Stimulated activated naive B cell treated with anti-CD40 and anti-IgM and Interleukin-4, amounts not matched to agents 10 μg/mL and 1 μg/mL and 100 μg/mL, for 72 hours (primary cell): ENCODE measurements at regions not wholly inside any gene's neighbourhood (a gene's known extent, or its start where the extent isn't known, plus 50 kb on each side); places are given as distances from the start of the nearest gene placed in this dataset.

Source experiments
- ATAC-seq, 2 donors: fragments of 150-1000 bp; cut with Tn5 transposase; replicated peaks; 2 replicates each; pipeline ENCODE4 v1.10.0; 2021; ENCODE audit warnings: moderate library complexity in 1 of 2
- DNase-seq: peaks from one replicate; pipeline ENCODE4 v3.0.0; 2021
- H3K27ac Mint-ChIP-seq: one replicate; pipeline ENCODE4 v1.8.0; 2022; ENCODE audit warnings: mild to moderate bottlenecking, mixed read lengths
- H3K27me3 Mint-ChIP-seq, 2 donors: one replicate each; pipeline ENCODE4 v1.8.0; 2022; ENCODE audit warnings: mixed read lengths in 2 of 2
- H3K36me3 Mint-ChIP-seq, 2 donors: one replicate each; pipeline ENCODE4 v1.8.0; 2022; ENCODE audit warnings: mixed read lengths in 2 of 2, mild to moderate bottlenecking in 1 of 2
- H3K4me1 Mint-ChIP-seq, 2 donors: one replicate each; pipeline ENCODE4 v1.8.0; 2022; ENCODE audit warnings: mixed read lengths in 2 of 2, mild to moderate bottlenecking in 1 of 2
- H3K4me3 Mint-ChIP-seq, 2 donors: one replicate each; pipeline ENCODE4 v1.8.0; 2022; ENCODE audit warnings: mild to moderate bottlenecking in 2 of 2, mixed read lengths in 2 of 2, moderate library complexity in 1 of 2
- H3K9me3 Mint-ChIP-seq, 2 donors: one replicate each; pipeline ENCODE4 v1.8.0; 2022; ENCODE audit warnings: mixed read lengths in 2 of 2, mild to moderate bottlenecking in 1 of 2

DNA sequence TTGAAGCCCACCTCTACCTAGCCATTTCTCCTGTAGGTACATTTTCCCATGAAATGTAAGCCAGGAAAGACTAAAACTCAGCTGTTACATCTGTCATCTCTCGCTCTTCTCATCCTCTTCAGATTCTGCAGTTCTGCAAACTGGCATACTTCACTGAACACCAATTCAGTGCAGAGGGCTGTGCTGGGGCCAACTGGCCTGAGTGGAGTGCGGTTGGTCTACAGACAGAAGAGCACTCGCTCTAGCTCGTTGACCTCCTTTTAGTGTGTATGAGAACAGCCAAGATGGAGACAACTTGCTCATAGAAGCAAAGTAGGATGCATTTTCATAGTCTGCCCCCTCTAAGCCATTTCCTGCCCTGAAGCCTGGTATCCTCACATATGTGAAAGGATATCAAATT, 862.6 kb downstream of the BCL11A start:
- peaks cover 8 to 11% of the 10 kb centered on the region in 2 donors for H3K9me3 Mint-ChIP-seq
- H3K36me3 Mint-ChIP-seq: peaks cover 2 to 3% of the 10 kb centered on the region in 2 donors
- DNase-seq (no peak), ATAC-seq (no peak)
- H3K4me3 Mint-ChIP-seq: no peak overlapping the region
- no peaks in the 10 kb centered on the region for H3K4me1 Mint-ChIP-seq
- no peaks in the 10 kb centered on the region for H3K27me3 Mint-ChIP-seq
- H3K27ac Mint-ChIP-seq: no peak overlapping the region

GRCh38 chr2:59684771-59685166, 868.7 kb downstream of the BCL11A start:
- no peak for DNase-seq
- Mint-ChIP-seq H3K4me1 (no peaks in the 10 kb centered on the region), H3K36me3 (peaks cover 0 to 3% of the 10 kb centered on the region in 2 donors), H3K4me3 (no peak overlapping the region), H3K27me3 (peaks cover 0 to 4% of the 10 kb centered on the region in 2 donors), H3K27ac (no peak overlapping the region), H3K9me3 (peaks cover 4 to 5% of the 10 kb centered on the region in 2 donors)
- no peak for ATAC-seq

DNA sequence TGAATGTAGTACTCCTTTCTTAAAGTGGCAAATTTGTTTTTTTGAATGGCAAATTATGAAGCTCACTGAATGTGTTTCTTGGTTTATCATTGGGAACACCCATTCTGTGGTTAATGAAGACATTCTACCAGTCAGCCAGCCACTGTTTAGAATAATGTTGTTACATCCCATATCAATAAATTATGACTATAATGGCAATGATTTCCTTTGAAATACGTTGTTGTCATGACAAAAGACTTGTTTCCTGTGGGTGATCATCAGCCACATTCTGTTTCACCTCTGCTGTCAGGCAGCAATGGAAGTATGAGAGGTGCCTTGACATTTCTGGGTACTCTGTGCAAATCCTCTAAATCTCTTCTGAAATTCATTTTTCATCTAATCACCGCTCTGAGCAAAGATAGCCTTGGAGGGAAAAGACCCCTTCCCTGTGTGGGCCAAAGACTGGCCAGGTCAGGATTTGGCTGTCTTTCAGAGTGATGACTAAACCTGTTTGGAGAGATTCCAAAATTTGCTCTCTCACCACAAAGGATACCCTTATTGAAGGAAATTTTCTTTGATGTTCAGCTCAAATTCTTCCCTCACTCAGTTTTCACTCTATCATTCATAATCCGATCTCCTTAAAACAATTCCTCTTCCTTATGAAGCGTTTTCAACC, 869.2 kb downstream of the BCL11A start:
- Mint-ChIP-seq H3K36me3 (peaks cover 0 to 3% of the 10 kb centered on the region in 2 donors), H3K27me3 (peaks cover 0 to 4% of the 10 kb centered on the region in 2 donors), H3K9me3 (peaks cover 4 to 5% of the 10 kb centered on the region in 2 donors), H3K4me1 (no peaks in the 10 kb centered on the region), H3K4me3 (no peak overlapping the region), H3K27ac (no peak overlapping the region)
- ATAC-seq: no peak
- no peak for DNase-seq

DNA sequence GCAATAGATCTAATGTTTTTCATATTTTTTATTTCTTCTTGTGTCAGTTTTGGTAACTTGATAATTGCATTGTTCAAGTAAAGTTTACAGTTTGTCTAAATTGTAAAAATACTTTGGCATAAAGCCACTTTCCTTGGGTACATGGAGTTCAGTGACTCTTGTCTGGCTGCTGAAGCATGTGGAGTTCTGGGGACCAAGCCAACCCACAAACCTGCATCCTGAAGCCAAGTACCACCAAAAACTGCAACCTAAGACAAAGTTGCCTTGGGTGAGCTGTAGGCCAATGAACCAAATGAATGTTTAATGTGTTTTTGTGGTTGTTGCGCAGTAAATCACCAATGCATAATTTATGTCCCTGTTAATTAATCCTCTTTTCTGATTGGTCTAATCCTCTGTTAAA, 872.6 kb downstream of the BCL11A start:
- peaks cover 0 to 5% of the 10 kb centered on the region in 2 donors for H3K9me3 Mint-ChIP-seq
- no peak for ATAC-seq
- peaks cover 3 to 12% of the 10 kb centered on the region in 2 donors for H3K4me1 Mint-ChIP-seq
- peaks cover 0 to 4% of the 10 kb centered on the region in 2 donors for H3K27me3 Mint-ChIP-seq
- no peaks in the 10 kb centered on the region for H3K36me3 Mint-ChIP-seq
- no peak for DNase-seq
- no peak overlapping the region for H3K27ac Mint-ChIP-seq
- H3K4me3 Mint-ChIP-seq: no peak overlapping the region

- no peaks in the 10 kb centered on the region for H3K36me3 Mint-ChIP-seq
- DNase-seq: no peak
- no peak overlapping the region for H3K4me3 Mint-ChIP-seq
- H3K9me3 Mint-ChIP-seq: peaks cover 0 to 5% of the 10 kb centered on the region in 2 donors
- peaks cover 3 to 12% of the 10 kb centered on the region in 2 donors for H3K4me1 Mint-ChIP-seq
- no peak overlapping the region for H3K27ac Mint-ChIP-seq
- no peaks in the 10 kb centered on the region for H3K27me3 Mint-ChIP-seq
- no peak for ATAC-seq
Measured at GRCh38 chr2:59677158-59677557, 876.3 kb downstream of the BCL11A start.

DNA sequence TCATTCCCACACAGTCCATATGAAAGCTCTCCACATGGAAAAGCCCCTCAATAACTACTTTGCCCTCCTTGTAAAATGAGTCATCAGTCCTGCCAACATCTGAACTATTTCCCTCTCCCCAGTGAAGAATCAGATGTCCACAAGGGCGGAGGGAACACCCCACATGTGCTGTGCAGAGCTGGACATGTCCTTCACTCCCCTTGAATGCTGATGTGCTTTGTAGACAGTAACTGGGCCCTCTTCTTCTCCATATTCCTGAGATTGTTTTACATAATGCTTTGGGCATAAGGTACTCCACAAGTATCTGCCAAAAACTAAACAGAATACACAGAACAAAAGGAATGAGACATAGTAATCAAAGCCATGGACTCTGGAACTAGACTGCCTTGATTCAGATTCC, 879.4 kb downstream of the BCL11A start:
- no peaks in the 10 kb centered on the region for H3K27me3 Mint-ChIP-seq
- H3K4me3 Mint-ChIP-seq: no peak overlapping the region

DNA sequence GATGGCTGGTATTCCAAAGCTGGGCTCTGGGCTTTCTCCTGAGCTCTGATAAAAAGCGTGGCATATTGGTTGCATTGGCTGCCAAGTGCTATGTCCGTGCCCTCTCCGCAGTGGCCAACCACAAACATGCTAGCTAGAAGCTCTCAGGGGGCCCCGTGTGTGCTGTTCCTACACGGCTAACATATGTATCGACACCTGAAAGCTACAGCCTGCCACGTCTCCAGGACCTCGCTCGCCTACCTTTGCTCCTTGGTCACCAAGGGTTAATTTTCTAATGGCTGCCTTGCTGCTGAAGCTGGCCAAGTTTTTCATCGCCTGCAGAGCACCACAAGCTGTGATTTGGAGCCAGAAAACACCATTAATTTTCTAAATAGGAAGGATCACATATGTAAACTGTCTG, 888.4 kb downstream of the BCL11A start:
- H3K4me3 Mint-ChIP-seq: no peak overlapping the region
- H3K9me3 Mint-ChIP-seq: no peaks in the 10 kb centered on the region
- H3K36me3 Mint-ChIP-seq: no peaks in the 10 kb centered on the region
- no peaks in the 10 kb centered on the region for H3K4me1 Mint-ChIP-seq
- H3K27me3 Mint-ChIP-seq: no peaks in the 10 kb centered on the region
- H3K27ac Mint-ChIP-seq: no peak overlapping the region
- no peak for DNase-seq
- ATAC-seq: no peak

More for the DNA sequence above, 879.4 kb downstream of the BCL11A start:
- H3K9me3 Mint-ChIP-seq: no peaks in the 10 kb centered on the region
- H3K4me1 Mint-ChIP-seq: peaks cover 3 to 12% of the 10 kb centered on the region in 2 donors
- DNase-seq (no peak), ATAC-seq (no peak)
- H3K27ac Mint-ChIP-seq: no peak overlapping the region
- H3K36me3 Mint-ChIP-seq: no peaks in the 10 kb centered on the region

- Mint-ChIP-seq H3K27me3 (no peaks in the 10 kb centered on the region), H3K4me1 (no peaks in the 10 kb centered on the region), H3K36me3 (no peaks in the 10 kb centered on the region), H3K4me3 (no peak overlapping the region), H3K27ac (no peak overlapping the region), H3K9me3 (no peaks in the 10 kb centered on the region)
- ATAC-seq: no peak
- DNase-seq: no peak
Measured at GRCh38 chr2:59662127-59662861, 891.2 kb downstream of the BCL11A start.

GRCh38 chr2:59660262-59660661, 893.2 kb downstream of the BCL11A start:
- DNase-seq: no peak
- Mint-ChIP-seq H3K9me3 (no peaks in the 10 kb centered on the region), H3K36me3 (no peaks in the 10 kb centered on the region), H3K27ac (no peak overlapping the region), H3K27me3 (no peaks in the 10 kb centered on the region), H3K4me1 (no peaks in the 10 kb centered on the region), H3K4me3 (no peak overlapping the region)
- no peak for ATAC-seq

DNA sequence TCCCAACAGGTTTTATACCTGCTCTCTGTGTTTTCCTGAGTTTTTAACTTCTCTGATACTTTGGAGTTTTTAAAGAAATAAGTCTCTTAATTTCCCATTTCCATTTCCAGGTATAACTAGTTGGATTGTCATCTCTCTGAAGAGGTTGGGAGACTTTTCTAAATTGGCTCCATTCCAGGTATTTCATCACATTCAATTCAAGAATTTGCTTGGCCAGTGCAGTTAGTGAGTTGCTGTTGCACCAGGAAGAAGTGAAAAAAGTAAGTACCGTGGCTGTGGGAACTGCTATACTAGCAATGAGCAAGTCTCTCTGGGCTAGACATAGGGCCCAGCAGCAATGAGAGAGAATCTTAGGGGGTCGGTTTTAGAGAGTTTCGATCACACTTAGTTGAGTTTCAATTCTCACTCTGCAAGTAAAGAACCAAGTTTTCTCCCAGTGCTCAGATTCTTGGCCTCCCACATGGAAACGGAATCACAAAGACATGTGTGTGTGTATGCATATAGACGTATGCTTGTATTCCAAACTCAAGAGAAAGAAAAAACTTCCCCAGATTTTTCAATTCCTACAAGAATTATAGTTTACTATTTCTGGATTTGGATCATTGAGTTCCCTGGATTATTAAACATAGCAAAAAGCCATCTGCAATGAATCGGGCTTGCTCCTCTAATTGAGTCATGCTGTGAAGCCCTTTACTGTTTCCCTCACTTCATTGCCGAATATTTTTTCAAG, 894.4 kb downstream of the BCL11A start:
- H3K27me3 Mint-ChIP-seq: no peaks in the 10 kb centered on the region
- H3K9me3 Mint-ChIP-seq: no peaks in the 10 kb centered on the region
- ATAC-seq (no peak), DNase-seq (no peak)
- H3K4me1 Mint-ChIP-seq: no peaks in the 10 kb centered on the region
- H3K36me3 Mint-ChIP-seq: no peaks in the 10 kb centered on the region
- no peak overlapping the region for H3K27ac Mint-ChIP-seq
- H3K4me3 Mint-ChIP-seq: no peak overlapping the region

GRCh38 chr2:59655809-59656208, 897.6 kb downstream of the BCL11A start:
- H3K9me3 Mint-ChIP-seq: no peaks in the 10 kb centered on the region
- no peak for ATAC-seq
- H3K27me3 Mint-ChIP-seq: no peaks in the 10 kb centered on the region
- no peak overlapping the region for H3K4me3 Mint-ChIP-seq
- H3K27ac Mint-ChIP-seq: no peak overlapping the region
- H3K4me1 Mint-ChIP-seq: no peaks in the 10 kb centered on the region
- no peaks in the 10 kb centered on the region for H3K36me3 Mint-ChIP-seq
- DNase-seq: no peak

DNA sequence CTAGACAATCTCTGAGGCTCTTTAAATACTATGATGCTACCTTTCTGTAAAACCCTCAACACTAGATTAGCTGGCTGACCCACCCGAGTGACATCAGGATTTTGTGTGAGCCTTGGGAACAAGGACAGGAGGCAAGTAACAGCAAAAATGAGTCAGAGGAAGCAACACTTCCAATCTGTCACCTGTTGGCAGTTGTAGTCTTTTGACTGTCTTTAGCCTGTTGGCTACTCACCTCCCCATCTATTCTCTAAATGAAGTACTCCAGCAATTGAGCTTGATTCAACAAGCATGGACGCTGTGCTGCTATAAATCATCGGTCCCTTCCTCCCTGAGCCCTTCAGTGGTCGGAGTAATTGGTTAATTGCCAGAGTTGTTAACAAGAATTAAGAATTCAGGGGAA, 898.7 kb downstream of the BCL11A start:
- H3K4me1 Mint-ChIP-seq: no peaks in the 10 kb centered on the region
- H3K27ac Mint-ChIP-seq: no peak overlapping the region
- ATAC-seq: no peak

GRCh38 chr2:59653164-59653563, 900.3 kb downstream of the BCL11A start:
- Mint-ChIP-seq H3K4me3 (no peak overlapping the region), H3K36me3 (no peaks in the 10 kb centered on the region), H3K9me3 (no peaks in the 10 kb centered on the region), H3K27me3 (no peaks in the 10 kb centered on the region), H3K4me1 (no peaks in the 10 kb centered on the region), H3K27ac (no peak overlapping the region)
- no peak for ATAC-seq
- no peak for DNase-seq

More for the DNA sequence above, 898.7 kb downstream of the BCL11A start:
- H3K9me3 Mint-ChIP-seq: no peaks in the 10 kb centered on the region
- H3K4me3 Mint-ChIP-seq: no peak overlapping the region
- H3K36me3 Mint-ChIP-seq: no peaks in the 10 kb centered on the region
- H3K27me3 Mint-ChIP-seq: no peaks in the 10 kb centered on the region
- no peak for DNase-seq

- no peak for ATAC-seq
- H3K27me3 Mint-ChIP-seq: no peaks in the 10 kb centered on the region
Measured at GRCh38 chr2:59630789-59631188, 922.7 kb downstream of the BCL11A start.

More at GRCh38 chr2:59630789-59631188, 922.7 kb downstream of the BCL11A start:
- H3K4me3 Mint-ChIP-seq: no peak overlapping the region
- no peak overlapping the region for H3K27ac Mint-ChIP-seq
- DNase-seq: no peak
- no peaks in the 10 kb centered on the region for H3K4me1 Mint-ChIP-seq
- H3K36me3 Mint-ChIP-seq: peaks cover 3 to 5% of the 10 kb centered on the region in 2 donors
- peaks cover 1 to 7% of the 10 kb centered on the region in 2 donors for H3K9me3 Mint-ChIP-seq
